CD14-positive monocyte (primary cell): ENCODE measurements at regions not wholly inside any gene's neighbourhood (a gene's known extent, or its start where the extent isn't known, plus 50 kb on each side); places are given as distances from the start of the nearest gene placed in this dataset.

ENCODE experiments used
- DNase-seq, 3 donors: peaks; one replicate each; pipeline ENCODE4 v3.0.0-alpha.2; 2011 to 2022
- H2AFZ ChIP-seq: 2 replicates; pipeline ENCODE4 v1.6.0; 2012; ENCODE audit warnings: mild to moderate bottlenecking, low read depth, low read length, inconsistent platforms; ENCODE audit not compliant: insufficient read depth, poor library complexity, severe bottlenecking
- H3K27ac ChIP-seq, 2 donors: 1 replicate in 1 of 2; 2 replicates in 1 of 2; pipeline ENCODE4 v1.5.1; 2012 to 2013; ENCODE audit warnings: low read length in 2 of 2, control low read depth in 1 of 2, inconsistent platforms in 1 of 2, low read depth in 1 of 2, mild to moderate bottlenecking in 1 of 2
- H3K27me3 ChIP-seq, 2 donors: one replicate each; pipeline versions ENCODE4 v1.6.0 to v1.6.1; 2011 to 2013; ENCODE audit warnings: low read length in 2 of 2; ENCODE audit not compliant: control insufficient read depth in 2 of 2, insufficient read depth in 2 of 2
- H3K36me3 ChIP-seq, 2 donors: replicated peaks in 1 of 2; 1 replicate in 1 of 2; 2 replicates in 1 of 2; pipeline versions ENCODE4 v1.5.1 to v1.6.1; 2012 to 2013; ENCODE audit warnings: low read length in 2 of 2, control low read depth in 1 of 2, inconsistent platforms in 1 of 2, mild to moderate bottlenecking in 1 of 2; ENCODE audit not compliant: insufficient read depth in 2 of 2, control insufficient read depth in 1 of 2
- H3K4me1 ChIP-seq, 2 donors: 1 replicate in 1 of 2; 2 replicates in 1 of 2; pipeline versions ENCODE4 v1.5.1 to v1.6.1; 2012 to 2013; ENCODE audit warnings: low read length in 2 of 2, control low read depth in 1 of 2, inconsistent platforms in 1 of 2, mild to moderate bottlenecking in 1 of 2, moderate library complexity in 1 of 2; ENCODE audit not compliant: insufficient read depth in 2 of 2, control insufficient read depth in 1 of 2
- H3K4me2 ChIP-seq: replicated peaks from 2 replicates; pipeline ENCODE3; 2012; ENCODE audit warnings: low read length, moderate library complexity, mild to moderate bottlenecking; ENCODE audit not compliant: poor library complexity, severe bottlenecking; ENCODE audit errors: extremely low read depth
- H3K4me3 ChIP-seq, 3 experiments: fragments of 200-600 bp in 1 of 3; sonication (generic) in 1 of 3; replicated peaks in 1 of 3; 1 replicate in 2 of 3; 2 replicates in 1 of 3; pipeline ENCODE4 v1.5.1; 2011 to 2013; ENCODE audit warnings: low read length in 3 of 3, mild to moderate bottlenecking in 3 of 3, control low read depth in 2 of 3, low read depth in 2 of 3, inconsistent platforms in 1 of 3, moderate library complexity in 1 of 3
- H3K79me2 ChIP-seq: 2 replicates; pipeline ENCODE4 v1.6.0; 2012; ENCODE audit warnings: mild to moderate bottlenecking, control low read depth, inconsistent platforms, low read length, moderate library complexity; ENCODE audit not compliant: insufficient read depth
- H3K9ac ChIP-seq: 2 replicates; pipeline ENCODE4 v1.6.0; 2017; ENCODE audit warnings: low read length, mild to moderate bottlenecking; ENCODE audit not compliant: insufficient read depth, poor library complexity, severe bottlenecking
- H3K9me3 ChIP-seq, 2 donors: replicated peaks in 1 of 2; 1 replicate in 1 of 2; 2 replicates in 1 of 2; pipeline versions ENCODE4 v1.5.1 to v1.6.1; 2012 to 2013; ENCODE audit warnings: low read length in 2 of 2, control low read depth in 1 of 2; ENCODE audit not compliant: control insufficient read depth in 1 of 2, insufficient read depth in 1 of 2
- H4K20me1 ChIP-seq: 2 replicates; pipeline ENCODE4 v1.6.0; 2012; ENCODE audit warnings: mild to moderate bottlenecking, low read length, control low read depth, moderate library complexity; ENCODE audit not compliant: insufficient read depth
- H3K27ac Mint-ChIP-seq, 7 donors: one replicate each; pipeline ENCODE4 v1.8.0; 2020; ENCODE audit warnings: mild to moderate bottlenecking in 7 of 7, mixed read lengths in 7 of 7, moderate library complexity in 6 of 7, inconsistent platforms in 2 of 7
- H3K27me3 Mint-ChIP-seq, 3 donors: one replicate each; pipeline ENCODE4 v1.8.0; 2021 to 2022; ENCODE audit warnings: low read depth in 3 of 3, mild to moderate bottlenecking in 3 of 3, mixed read lengths in 3 of 3, moderate library complexity in 3 of 3, inconsistent platforms in 1 of 3
- H3K36me3 Mint-ChIP-seq, 2 donors: one replicate each; pipeline ENCODE4 v1.8.0; 2020; ENCODE audit warnings: mixed read lengths in 2 of 2, inconsistent platforms in 1 of 2, mild to moderate bottlenecking in 1 of 2
- H3K4me1 Mint-ChIP-seq: one replicate; pipeline ENCODE4 v1.8.0; 2020; ENCODE audit warnings: mild to moderate bottlenecking, mixed read lengths
- H3K4me3 Mint-ChIP-seq, 2 donors: one replicate each; pipeline ENCODE4 v1.8.0; 2020; ENCODE audit warnings: mild to moderate bottlenecking in 2 of 2, mixed read lengths in 2 of 2, moderate library complexity in 1 of 2
- H3K9me3 Mint-ChIP-seq, 7 donors: one replicate each; pipeline ENCODE4 v1.8.0; 2020 to 2022; ENCODE audit warnings: mixed read lengths in 7 of 7, mild to moderate bottlenecking in 6 of 7, moderate library complexity in 6 of 7, inconsistent platforms in 2 of 7
- CTCF ChIP-seq: fragments of 200-600 bp; IDR thresholded peaks from one replicate; pipeline ENCODE4 v1.8.0; 2022; ENCODE audit warnings: antibody characterized with exemption, mild to moderate bottlenecking
- WGBS: methylation state at CpG from one replicate; pipeline ENCODE4 v1.1.5; 2013; ENCODE audit warnings: missing lambda C conversion rate; ENCODE audit not compliant: insufficient coverage; 5-methylcytosine and 5-hydroxymethylcytosine counted together
- intact Hi-C, 2 donors: fragments of 100-400 bp; cut with micrococcal nuclease; formaldehyde crosslinking; loops; one replicate each; pipeline versions ENCODE4 v1.15.0 to v1.15.1; 2023

GRCh38 chr17:63247706-63248105 lies 198.4 kb downstream of the CYB561 start:
- peaks cover 3 to 5% of the 10 kb centered on the region in 2 donors for H3K36me3 Mint-ChIP-seq
- Histone ChIP-seq H3K4me2 (no peak overlapping the region), H3K36me3 (no peaks in the 10 kb centered on the region), H3K4me1 (no peaks in the 10 kb centered on the region), H3K79me2 (no peaks in the 10 kb centered on the region), H3K27me3 (no peaks in the 10 kb centered on the region), H3K4me3 (no peak overlapping the region), H3K9ac (no peak overlapping the region), H4K20me1 (no peaks in the 10 kb centered on the region), H3K27ac (no peak overlapping the region), H2AFZ (no peak overlapping the region), H3K9me3 (no peaks in the 10 kb centered on the region)
- H3K27ac Mint-ChIP-seq = no peak overlapping the region
- no peaks in the 10 kb centered on the region for H3K4me1 Mint-ChIP-seq
- intact Hi-C loops = no loop called here
- no peak for TF ChIP-seq CTCF
- peaks cover 2 to 14% (median 8%) of the 10 kb centered on the region in 7 donors for H3K9me3 Mint-ChIP-seq
- no peak for DNase-seq
- no CpG with 5 or more reads among the region's 1 CpG for WGBS
- no peaks in the 10 kb centered on the region for H3K27me3 Mint-ChIP-seq
- H3K4me3 Mint-ChIP-seq = no peak overlapping the region

- Mint-ChIP-seq H3K36me3 (peaks cover 2 to 3% of the 10 kb centered on the region in 2 donors), H3K27me3 (no peaks in the 10 kb centered on the region), H3K4me1 (no peaks in the 10 kb centered on the region), H3K9me3 (peaks cover 0 to 7% (median under 1%) of the 10 kb centered on the region in 7 donors), H3K27ac (no peak overlapping the region), H3K4me3 (no peak overlapping the region)
- no peaks in the 10 kb centered on the region for H3K79me2 ChIP-seq
- H3K4me2 ChIP-seq = no peak overlapping the region
- no peak overlapping the region for H3K9ac ChIP-seq
- H4K20me1 ChIP-seq = no peaks in the 10 kb centered on the region
- H3K27me3 ChIP-seq = no peaks in the 10 kb centered on the region
- TF ChIP-seq CTCF = no peak
- no peak for DNase-seq
- no peak overlapping the region for H3K4me3 ChIP-seq
- intact Hi-C loops = no loop called here
- no peaks in the 10 kb centered on the region for H3K4me1 ChIP-seq
- no peak overlapping the region for H2AFZ ChIP-seq
- no peaks in the 10 kb centered on the region for H3K36me3 ChIP-seq
- 0% methylated on average over 1 of the region's 4 CpGs for WGBS
- H3K27ac ChIP-seq = no peak overlapping the region
- no peaks in the 10 kb centered on the region for H3K9me3 ChIP-seq
Measured at GRCh38 chr17:63249256-63250004, 196.7 kb downstream of the CYB561 start.
